ENCODE measurements at regions not wholly inside any gene's neighbourhood (a gene's known extent, or its start where the extent isn't known, plus 50 kb on each side); places are given as distances from the start of the nearest gene placed in this dataset.

DNA sequence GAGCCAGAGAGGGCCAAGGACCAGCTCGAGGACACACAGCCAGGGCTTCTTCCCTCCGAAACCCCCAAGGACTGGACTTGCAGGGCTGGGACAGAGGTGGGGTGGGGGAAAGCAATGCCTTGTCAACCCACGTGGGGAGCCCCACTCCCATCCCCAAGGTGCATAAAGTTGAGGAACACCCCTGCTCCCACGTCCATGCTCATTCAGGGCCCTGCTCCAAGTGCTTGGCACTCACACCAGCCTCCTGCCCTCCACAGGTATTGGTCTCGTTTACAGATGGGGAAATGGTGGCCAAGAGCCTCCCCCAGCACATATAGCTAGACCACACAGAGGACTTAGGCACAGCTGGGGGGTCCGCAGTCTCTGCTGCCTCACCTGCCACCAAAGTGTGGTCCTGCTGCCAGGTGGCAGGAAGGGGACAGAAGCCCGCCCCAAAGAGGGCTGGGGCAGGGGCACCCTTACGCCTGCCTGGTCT is 50.5 kb upstream of the CSPG4 start:
- Histone ChIP-seq H3K27me3 (ENCODE audit: insufficient read depth, low read length) (no peaks in the 10 kb centered on the region), H4K8ac (replicated peaks; ENCODE audit: insufficient read length, low read depth, low read length) (no peak overlapping the region), H3K9ac (ENCODE audit: extremely low read depth, insufficient read length, low read length) (no peak overlapping the region), H4K91ac (ENCODE audit: insufficient read length, low read depth, low read length) (no peak overlapping the region), H3K27ac (ENCODE audit: insufficient read length, low read depth, low read length) (no peak overlapping the region), H3K4me1 (ENCODE audit: insufficient read depth, low read length) (no peaks in the 10 kb centered on the region; the same call in 1 of the 2 replicates), H2AFZ (ENCODE audit: low read length) (no peak overlapping the region), H3K4me2 (ENCODE audit: insufficient read depth, insufficient read length, low read length) (no peak overlapping the region), H3K14ac (ENCODE audit: insufficient read depth, low read length) (no peak overlapping the region; the same call in 1 of the 2 replicates), H3K79me2 (ENCODE audit: insufficient read depth, low read length) (no peaks in the 10 kb centered on the region), H3K4ac (ENCODE audit: low read depth, low read length) (no peak overlapping the region), H3K23ac (ENCODE audit: insufficient read length, low read depth, low read length) (no peak overlapping the region), H3K9me3 (ENCODE audit: control insufficient read depth, low read depth, low read length) (no peaks in the 10 kb centered on the region), H3K79me1 (ENCODE audit: insufficient read depth, low read depth, low read length, poor library complexity, severe bottlenecking) (no peaks in the 10 kb centered on the region), H3K56ac (ENCODE audit: insufficient read length, low read depth, low read length) (no peak overlapping the region), H2BK15ac (ENCODE audit: low read depth, low read length) (no peak overlapping the region), H2BK12ac (ENCODE audit: insufficient read length, low read depth, low read length) (no peak overlapping the region), H2AK5ac (ENCODE audit: insufficient read length, low read length) (no peak overlapping the region), H3K23me2 (ENCODE audit: insufficient read length, low read depth, low read length, poor library complexity, severe bottlenecking) (peaks cover 5% of the 10 kb centered on the region), H4K5ac (ENCODE audit: insufficient read length, low read depth, low read length) (no peak overlapping the region), H3T11ph (ENCODE audit: low read length) (no peak overlapping the region), H3K18ac (ENCODE audit: insufficient read length, low read depth, low read length) (no peak overlapping the region), H4K20me1 (ENCODE audit: control insufficient read depth, insufficient read depth, insufficient read length) (no peaks in the 10 kb centered on the region), H2BK20ac (ENCODE audit: low read depth, low read length, poor library complexity, severe bottlenecking) (no peak overlapping the region), H2BK5ac (ENCODE audit: insufficient read length, low read length) (no peak overlapping the region), H2BK120ac (ENCODE audit: low read depth, low read length, poor library complexity, severe bottlenecking) (no peak overlapping the region)
- H3K4me1 Mint-ChIP-seq: peaks cover 16 to 20% of the 10 kb centered on the region in 2 experiments
- no peak for DNase-seq
- no peak overlapping the region; a peak in 1 of 5 replicates for H3K4me3 Mint-ChIP-seq
- peak overlapping the region in 1 of 3 experiments; percentile 97; a peak in 1 of 7 replicates for H3K27ac Mint-ChIP-seq
- H3K36me3 Mint-ChIP-seq (ENCODE audit: insufficient read depth in 1 of 3, low read depth in 3 of 3): no peaks in the 10 kb centered on the region; a peak in 1 of 7 replicates
- WGBS (ENCODE audit: extremely low coverage, insufficient read length, low lambda C conversion rate): no CpG with 5 or more reads among the region's 8 CpGs
- H3K27me3 Mint-ChIP-seq (ENCODE audit: low read depth): no peaks in the 10 kb centered on the region; the same call in 1 of the 2 replicates
- TF ChIP-seq, protein P1, sequence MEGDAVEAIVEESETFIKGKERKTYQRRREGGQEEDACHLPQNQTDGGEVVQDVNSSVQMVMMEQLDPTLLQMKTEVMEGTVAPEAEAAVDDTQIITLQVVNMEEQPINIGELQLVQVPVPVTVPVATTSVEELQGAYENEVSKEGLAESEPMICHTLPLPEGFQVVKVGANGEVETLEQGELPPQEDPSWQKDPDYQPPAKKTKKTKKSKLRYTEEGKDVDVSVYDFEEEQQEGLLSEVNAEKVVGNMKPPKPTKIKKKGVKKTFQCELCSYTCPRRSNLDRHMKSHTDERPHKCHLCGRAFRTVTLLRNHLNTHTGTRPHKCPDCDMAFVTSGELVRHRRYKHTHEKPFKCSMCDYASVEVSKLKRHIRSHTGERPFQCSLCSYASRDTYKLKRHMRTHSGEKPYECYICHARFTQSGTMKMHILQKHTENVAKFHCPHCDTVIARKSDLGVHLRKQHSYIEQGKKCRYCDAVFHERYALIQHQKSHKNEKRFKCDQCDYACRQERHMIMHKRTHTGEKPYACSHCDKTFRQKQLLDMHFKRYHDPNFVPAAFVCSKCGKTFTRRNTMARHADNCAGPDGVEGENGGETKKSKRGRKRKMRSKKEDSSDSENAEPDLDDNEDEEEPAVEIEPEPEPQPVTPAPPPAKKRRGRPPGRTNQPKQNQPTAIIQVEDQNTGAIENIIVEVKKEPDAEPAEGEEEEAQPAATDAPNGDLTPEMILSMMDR (conservative IDR thresholded peaks at IDR 0.05): no peak
- no peaks in the 10 kb centered on the region for H3K9me3 Mint-ChIP-seq
